GM12864 (cell line): ENCODE measurements at regions not wholly inside any gene's neighbourhood (a gene's known extent, or its start where the extent isn't known, plus 50 kb on each side); places are given as distances from the start of the nearest gene placed in this dataset.

ENCODE experiments used
- DNase-seq: peaks from one replicate; pipeline ENCODE4 v3.0.0-alpha.2; 2011; ENCODE audit warnings: low read depth
- H3K4me3 ChIP-seq: 2 replicates; pipeline ENCODE4 v1.5.1; 2011; ENCODE audit warnings: mild to moderate bottlenecking, low read depth, low read length, control low read depth
- CTCF ChIP-seq: IDR thresholded peaks from 2 replicates; pipeline ENCODE4 v1.5.1; 2011; ENCODE audit warnings: low read depth, mild to moderate bottlenecking, moderate library complexity, low read length, control low read depth, inconsistent platforms; ENCODE audit errors: missing control alignments

- no peak for DNase-seq
- TF ChIP-seq CTCF = no peak
These were observed 242.5 kb upstream of the TMEM229A start for GRCh38 chr7:124275411-124275810.

GRCh38 chr7:124269774-124270173, 236.9 kb upstream of the TMEM229A start:
- no peak for DNase-seq
- no peak overlapping the region for H3K4me3 ChIP-seq
- no peak for TF ChIP-seq CTCF

More at GRCh38 chr7:124275411-124275810, 242.5 kb upstream of the TMEM229A start:
- no peak overlapping the region for H3K4me3 ChIP-seq

GRCh38 chr7:124267154-124267553, 234.3 kb upstream of the TMEM229A start:
- DNase-seq = no peak
- TF ChIP-seq CTCF = no peak

GRCh38 chr7:124263232-124263827, 230.5 kb upstream of the TMEM229A start:
- H3K4me3 ChIP-seq = no peak overlapping the region
- no peak for TF ChIP-seq CTCF
- DNase-seq = peak; percentile 34

More at GRCh38 chr7:124267154-124267553, 234.3 kb upstream of the TMEM229A start:
- H3K4me3 ChIP-seq = no peak overlapping the region

GRCh38 chr7:124261710-124262109, 228.8 kb upstream of the TMEM229A start:
- DNase-seq = no peak
- TF ChIP-seq CTCF = no peak

GRCh38 chr7:124257638-124258308, 224.9 kb upstream of the TMEM229A start:
- no peak for DNase-seq
- TF ChIP-seq CTCF = no peak
- H3K4me3 ChIP-seq = no peak overlapping the region

More at GRCh38 chr7:124261710-124262109, 228.8 kb upstream of the TMEM229A start:
- H3K4me3 ChIP-seq = no peak overlapping the region
